GM11168 (cell line): ENCODE measurements at regions not wholly inside any gene's neighbourhood (a gene's known extent, or its start where the extent isn't known, plus 50 kb on each side); places are given as distances from the start of the nearest gene placed in this dataset.

ENCODE experiments used
- in situ Hi-C: fragments of 300-500 bp; cut with MboI; formaldehyde crosslinking; loops from one replicate; pipeline ENCODE4 v1.12.0; 2022; ENCODE audit warnings: low sequenced_read_pairs; ENCODE audit not compliant: unreplicated experiment

- in situ Hi-C loops: no loop called here
Observed at GRCh38 chr1:185681034-185681633, 53.1 kb upstream of the HMCN1 start.

DNA sequence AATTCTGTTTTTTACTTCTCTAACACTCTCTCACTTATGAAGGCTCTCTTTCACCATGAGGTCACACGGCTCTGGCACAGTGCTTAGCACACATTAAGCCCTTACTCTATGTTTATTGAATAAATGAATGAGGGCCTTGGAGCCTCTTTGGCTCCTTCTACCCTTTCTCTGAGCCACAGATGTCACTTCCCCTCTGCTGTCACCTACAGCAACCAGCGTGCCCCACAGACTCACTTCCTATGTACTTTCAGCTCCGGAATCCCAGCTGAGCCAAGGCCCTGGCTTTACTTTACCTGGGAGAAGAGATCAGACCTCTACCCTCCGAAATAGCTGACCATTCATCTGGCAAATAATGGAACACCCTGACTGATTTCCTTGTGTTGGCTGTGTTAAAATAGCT is 53.7 kb upstream of the HMCN1 start:
- in situ Hi-C loops: no loop called here

- in situ Hi-C loops: no loop called here
Observed at GRCh38 chr1:185679220-185679619, 55.0 kb upstream of the HMCN1 start.

DNA sequence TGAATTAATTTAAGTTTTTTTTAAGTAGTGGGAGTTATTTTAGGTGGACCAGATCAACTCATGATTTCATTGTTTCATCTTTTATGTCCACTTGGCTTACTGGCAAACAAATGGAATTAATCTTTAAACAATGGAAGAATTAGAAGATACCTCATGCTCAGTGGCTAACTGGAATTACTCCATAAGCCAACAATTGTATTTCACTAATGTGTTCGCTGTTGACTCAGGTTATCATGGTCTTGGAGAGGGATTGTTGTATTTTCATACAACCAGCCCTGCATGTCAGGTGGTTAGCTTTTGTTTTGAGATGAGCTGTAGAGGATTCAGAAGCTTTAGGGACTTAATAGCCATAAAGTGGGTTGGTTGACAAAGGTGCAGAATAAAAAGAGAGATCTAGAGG is 57.2 kb upstream of the HMCN1 start:
- in situ Hi-C loops: no loop called here

GRCh38 chr1:185674201-185674600 is 60.0 kb upstream of the HMCN1 start:
- in situ Hi-C loops: loop anchor here (25.0 kb wide), 1 partner anchor 362 kb away; the partner anchor contains the start of gene IVNS1ABP

DNA sequence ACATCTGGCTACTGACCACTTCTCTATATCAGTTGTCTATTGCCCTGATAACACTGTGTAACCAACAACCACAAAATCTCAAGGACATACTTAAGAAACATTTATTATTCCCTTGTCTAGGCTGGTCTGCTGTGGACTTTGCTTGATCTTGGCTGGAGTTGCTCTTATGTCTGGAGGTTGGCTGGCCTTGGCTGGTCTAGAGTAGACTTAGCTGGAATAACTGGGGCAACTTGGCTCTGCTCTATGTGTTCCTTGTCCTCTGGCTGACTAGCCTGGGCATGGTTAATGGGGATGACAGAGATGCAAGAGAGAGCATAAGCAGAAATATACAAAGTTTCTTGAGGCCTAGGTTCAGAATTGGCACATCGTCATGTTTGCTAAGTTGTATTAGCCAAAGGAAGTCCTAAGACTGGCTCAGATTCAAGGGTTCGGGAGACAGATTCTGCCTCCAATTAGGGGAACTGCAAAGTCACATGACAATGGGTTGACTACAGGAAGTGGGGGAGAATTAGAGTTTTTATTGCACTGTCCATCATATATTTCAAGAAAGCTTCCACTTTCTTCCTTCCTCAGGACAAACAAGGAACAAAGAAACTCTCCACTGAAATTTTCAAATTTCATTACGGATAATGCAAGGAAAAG is 61.4 kb upstream of the HMCN1 start:
- in situ Hi-C loops: loop anchor here (25.0 kb wide), 1 partner anchor 361 kb away; the partner anchor contains the start of gene IVNS1ABP

- in situ Hi-C loops: loop anchor here (25.0 kb wide), 1 partner anchor 358 kb away; the partner anchor contains the start of gene IVNS1ABP
Observed at GRCh38 chr1:185670187-185670627, 64.0 kb upstream of the HMCN1 start.

GRCh38 chr1:185668013-185668412 is 66.2 kb upstream of the HMCN1 start:
- in situ Hi-C loops: loop anchor here (25.0 kb wide), 1 partner anchor 356 kb away; the partner anchor contains the start of gene IVNS1ABP

- in situ Hi-C loops: loop anchor here (25.0 kb wide), 1 partner anchor 354 kb away; the partner anchor contains the start of gene IVNS1ABP
Observed at GRCh38 chr1:185666582-185666981, 67.6 kb upstream of the HMCN1 start.

DNA sequence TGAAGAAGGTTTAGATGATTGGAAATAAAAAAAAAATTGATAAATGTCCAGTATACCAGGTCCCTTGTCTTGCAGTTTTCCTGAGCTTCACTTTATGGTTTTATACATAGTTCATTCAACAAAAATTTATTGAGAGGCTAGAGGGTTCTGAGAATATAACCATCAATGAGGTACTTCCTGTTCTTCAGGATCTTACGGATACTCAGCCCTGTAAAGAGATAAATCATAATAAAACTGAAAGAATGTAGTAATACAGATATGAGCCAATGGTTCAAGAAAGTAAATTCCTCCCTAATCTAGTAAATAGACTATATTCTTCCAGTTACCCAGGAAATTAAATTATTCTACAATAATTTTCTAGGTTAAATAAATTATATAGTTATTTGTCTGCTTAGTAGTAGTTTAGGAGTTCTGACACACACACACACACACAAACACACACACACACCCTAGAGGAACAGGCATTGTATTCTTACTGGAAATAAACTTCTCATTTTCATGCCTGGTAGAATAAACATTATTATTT is 70.4 kb upstream of the HMCN1 start:
- in situ Hi-C loops: loop anchor here (25.0 kb wide), 1 partner anchor 352 kb away; the partner anchor contains the start of gene IVNS1ABP

DNA sequence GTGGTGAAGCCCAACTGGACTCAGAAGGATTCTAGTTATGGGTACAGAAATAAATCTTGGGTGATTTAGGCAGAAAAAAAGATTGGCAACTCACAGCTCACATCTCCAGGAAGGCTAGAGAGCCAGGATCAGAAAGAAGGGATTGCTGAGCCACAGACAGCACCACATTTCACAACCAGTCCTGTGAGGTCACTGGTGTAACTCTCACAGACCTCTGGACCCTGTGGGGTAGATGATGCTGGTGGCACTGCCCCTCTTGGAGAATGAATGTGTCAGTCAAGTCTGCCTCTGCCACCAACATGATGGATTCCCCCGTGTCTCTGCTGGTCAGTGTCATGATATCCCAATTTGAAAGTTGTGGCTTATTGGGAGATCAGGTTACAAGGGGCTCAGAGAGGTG is 70.9 kb upstream of the HMCN1 start:
- in situ Hi-C loops: loop anchor here (25.0 kb wide), 1 partner anchor 351 kb away; the partner anchor contains the start of gene IVNS1ABP

- in situ Hi-C loops: loop anchor here (25.0 kb wide), 1 partner anchor 350 kb away; the partner anchor contains the start of gene IVNS1ABP
Observed at GRCh38 chr1:185661971-185662370, 72.2 kb upstream of the HMCN1 start.

DNA sequence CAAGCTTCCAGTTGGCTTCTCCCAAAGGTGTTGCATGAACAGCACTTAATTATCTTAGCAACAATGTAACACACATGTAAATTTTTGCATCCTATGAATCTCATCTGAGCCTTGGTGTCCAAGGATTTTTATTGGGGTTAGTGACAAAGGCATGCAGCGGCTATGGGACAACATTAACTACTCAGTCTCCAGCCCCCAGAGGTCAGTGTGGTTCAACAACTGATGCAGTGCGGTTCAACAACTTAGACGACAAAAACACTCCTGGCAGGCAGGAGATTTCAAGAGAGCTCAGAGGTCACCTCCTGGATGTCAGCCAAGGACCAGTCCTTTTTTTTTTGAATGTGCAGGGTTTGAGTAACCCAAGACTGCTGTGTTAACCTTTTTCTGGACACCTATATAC is 77.5 kb upstream of the HMCN1 start:
- in situ Hi-C loops: loop anchor here (25.0 kb wide), 1 partner anchor 344 kb away; the partner anchor contains the start of gene IVNS1ABP

DNA sequence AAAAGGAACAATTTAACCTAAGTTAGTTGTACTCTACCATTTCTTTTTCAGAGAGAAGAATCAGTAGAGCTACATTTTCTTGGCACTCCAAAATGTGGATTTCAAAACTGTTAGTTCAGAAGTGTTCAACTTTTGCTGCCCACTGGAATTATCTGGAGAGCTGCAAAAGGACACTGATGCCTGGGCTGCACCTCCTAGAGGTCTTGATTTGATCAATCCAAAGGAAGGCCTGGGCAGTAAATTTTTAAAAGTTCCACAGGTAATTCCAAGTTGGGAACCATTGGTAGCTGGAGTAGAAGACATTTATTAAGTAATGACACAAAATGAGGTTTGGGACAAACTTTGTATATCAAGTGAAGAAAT is 79.3 kb upstream of the HMCN1 start:
- in situ Hi-C loops: loop anchor here (25.0 kb wide), 1 partner anchor 343 kb away; the partner anchor contains the start of gene IVNS1ABP

GRCh38 chr1:185654199-185654951 is 79.8 kb upstream of the HMCN1 start:
- in situ Hi-C loops: loop anchor here (25.0 kb wide), 1 partner anchor 342 kb away; the partner anchor contains the start of gene IVNS1ABP

GRCh38 chr1:185653615-185654014 is 80.6 kb upstream of the HMCN1 start:
- in situ Hi-C loops: loop anchor here (25.0 kb wide), 1 partner anchor 341 kb away; the partner anchor contains the start of gene IVNS1ABP

- in situ Hi-C loops: loop anchor here (25.0 kb wide), 1 partner anchor 340 kb away; the partner anchor contains the start of gene IVNS1ABP
Observed at GRCh38 chr1:185652348-185652747, 81.8 kb upstream of the HMCN1 start.

DNA sequence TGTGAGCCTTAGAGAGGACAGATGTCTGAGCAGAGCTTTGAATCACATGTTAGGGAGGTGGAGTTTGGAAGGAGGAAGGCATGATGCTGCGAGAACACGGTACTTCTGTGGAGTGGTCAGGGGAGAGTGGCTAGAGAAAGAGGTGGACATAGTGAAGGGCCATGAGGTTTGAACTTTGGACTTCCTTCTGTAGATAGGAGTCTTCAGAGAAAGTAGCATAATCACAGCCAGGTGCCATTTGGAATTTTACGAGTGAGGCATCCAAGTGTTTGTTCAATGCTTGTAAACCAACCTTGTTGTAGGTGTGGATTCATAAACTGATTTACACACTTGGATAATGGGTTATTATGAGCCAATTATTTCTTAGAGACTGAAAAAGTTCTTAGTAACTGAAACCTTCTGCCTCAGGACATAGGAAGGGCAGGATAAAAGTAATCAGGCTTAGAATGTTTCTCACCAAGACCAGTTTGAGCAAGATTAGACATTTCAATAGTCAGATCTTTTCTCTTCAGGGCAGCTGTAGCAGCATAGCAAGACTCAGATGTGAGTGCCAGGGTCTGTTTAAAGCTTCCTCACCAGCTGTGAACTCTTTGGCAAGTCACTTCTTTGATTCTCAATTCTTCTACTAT is 83.5 kb upstream of the HMCN1 start:
- in situ Hi-C loops: loop anchor here (25.0 kb wide), 1 partner anchor 338 kb away; the partner anchor contains the start of gene IVNS1ABP

- in situ Hi-C loops: no loop called here
Observed at GRCh38 chr1:185648858-185649589, 85.2 kb upstream of the HMCN1 start.
